Esophagus squamous epithelium (tissue), 4 donors: ENCODE measurements at regions not wholly inside any gene's neighbourhood (a gene's known extent, or its start where the extent isn't known, plus 50 kb on each side); places are given as distances from the start of the nearest gene placed in this dataset.

Experiments
- CTCF ChIP-seq, 6 experiments: fragments of 450-650 bp in 4 of 6; fragments of 200-600 bp in 2 of 6; sonication (generic) in 2 of 6; IDR thresholded peaks; one replicate each; pipeline ENCODE4 v1.5.1; 2016 to 2019; ENCODE audit warnings: antibody characterized with exemption in 6 of 6, mild to moderate bottlenecking in 4 of 6, moderate library complexity in 4 of 6
- POLR2A ChIP-seq, 4 donors: fragments of 450-650 bp; IDR thresholded peaks; one replicate each; pipeline ENCODE4 v1.6.1; 2017; ENCODE audit warnings: antibody characterized with exemption in 4 of 4, mild to moderate bottlenecking in 4 of 4, moderate library complexity in 3 of 4

- TF ChIP-seq POLR2A (IDR thresholded peaks at IDR 0.05) (no peak), CTCF (IDR thresholded peaks at IDR 0.05) (no peak)
These were observed 178.9 kb upstream of the MYLIP start for GRCh38 chr6:15949982-15950381.
